HEK293 (cell line): ENCODE measurements at regions not wholly inside any gene's neighbourhood (a gene's known extent, or its start where the extent isn't known, plus 50 kb on each side); places are given as distances from the start of the nearest gene placed in this dataset.

Experiments
- CTCF ChIA-PET: fragments of 350-600 bp; formaldehyde crosslinking; extraction: SDS; loops from one replicate; lab custom pipeline; 2021; ENCODE audit warnings: antibody characterized with exemption; lab: Yijun Ruan, JAX
- POLR2A ChIA-PET: fragments of 300-600 bp; formaldehyde crosslinking; extraction: SDS; loops from one replicate; lab custom pipeline; 2020; ENCODE audit warnings: antibody characterized with exemption, inconsistent platforms; lab: Yijun Ruan, JAX
- H3K27ac ChIP-seq: fragments of 200-500 bp; sonication (Bioruptor generic); 2 replicates; pipeline ENCODE4 v1.5.1; 2014; ENCODE audit warnings: low read depth, low read length, control low read depth, inconsistent platforms; ENCODE audit errors: extremely low read depth
- H3K36me3 ChIP-seq, 2 experiments: fragments of 200-500 bp in 1 of 2; sonication (Bioruptor generic) in 1 of 2; 1 replicate in 1 of 2; 2 replicates in 1 of 2; pipeline ENCODE4 v1.5.1; 2014 to 2017; ENCODE audit warnings: inconsistent platforms in 2 of 2, low read length in 2 of 2; ENCODE audit not compliant: control insufficient read depth in 2 of 2, insufficient read depth in 1 of 2
- H3K4me1 ChIP-seq: fragments of 200-500 bp; sonication (Bioruptor generic); 2 replicates; pipeline ENCODE4 v1.5.1; 2014; ENCODE audit warnings: mild to moderate bottlenecking, low read length, inconsistent platforms; ENCODE audit not compliant: control insufficient read depth, insufficient read depth
- H3K4me3 ChIP-seq: 2 replicates; pipeline ENCODE4 v1.5.1; 2011; ENCODE audit warnings: low read depth, mild to moderate bottlenecking, control low read depth, low read length, moderate library complexity
- H3K9me3 ChIP-seq: fragments of 200-500 bp; sonication (Bioruptor generic); 2 replicates; pipeline ENCODE4 v1.5.1; 2014; ENCODE audit warnings: low read depth, low read length, inconsistent platforms; ENCODE audit not compliant: control insufficient read depth, insufficient read depth
- BCL6B ChIP-seq: fragments of 450-650 bp; formaldehyde crosslinking; IDR thresholded peaks from 2 replicates; pipeline ENCODE4 v1.5.1; 2017; ENCODE audit warnings: missing biosample characterization, missing genetic modification characterization
- GLIS1 ChIP-seq: fragments of 450-650 bp; formaldehyde crosslinking; IDR thresholded peaks from 2 replicates; pipeline ENCODE4 v1.5.1; 2016; ENCODE audit warnings: missing biosample characterization, missing genetic modification characterization
- HIC1 ChIP-seq: fragments of 450-650 bp; formaldehyde crosslinking; IDR thresholded peaks from 2 replicates; pipeline ENCODE4 v1.5.1; 2016; ENCODE audit warnings: missing biosample characterization, missing genetic modification characterization
- HOXA7 ChIP-seq: sonication (generic); formaldehyde crosslinking; IDR thresholded peaks from 2 replicates; pipeline ENCODE4 v1.8.1; 2022; ENCODE audit warnings: missing genetic modification reagents, borderline replicate concordance
- KLF10 ChIP-seq: fragments of 450-650 bp; IDR thresholded peaks from 2 replicates; pipeline ENCODE4 v1.5.1; 2018; ENCODE audit warnings: missing biosample characterization, mild to moderate bottlenecking, missing genetic modification characterization
- TSHZ1 ChIP-seq: fragments of 450-650 bp; formaldehyde crosslinking; IDR thresholded peaks from 2 replicates; pipeline ENCODE4 v1.5.1; 2016; ENCODE audit warnings: missing biosample characterization, missing genetic modification characterization, borderline replicate concordance
- ZNF132 ChIP-seq: fragments of 450-650 bp; formaldehyde crosslinking; IDR thresholded peaks from 2 replicates; pipeline ENCODE4 v1.5.1; 2017; ENCODE audit warnings: missing biosample characterization, missing genetic modification characterization, borderline replicate concordance
- ZNF146 ChIP-seq: fragments of 450-650 bp; formaldehyde crosslinking; IDR thresholded peaks from 2 replicates; pipeline ENCODE4 v1.5.1; 2016; ENCODE audit warnings: missing biosample characterization, missing genetic modification characterization
- ZNF174 ChIP-seq: fragments of 450-650 bp; formaldehyde crosslinking; IDR thresholded peaks from 2 replicates; pipeline ENCODE4 v1.5.0; 2017; ENCODE audit warnings: missing biosample characterization, mild to moderate bottlenecking, missing genetic modification characterization
- ZNF184 ChIP-seq: fragments of 450-650 bp; IDR thresholded peaks from 2 replicates; pipeline ENCODE4 v1.5.1; 2018; ENCODE audit warnings: missing biosample characterization, mild to moderate bottlenecking, missing genetic modification characterization
- ZNF366 ChIP-seq: fragments of 450-650 bp; formaldehyde crosslinking; conservative IDR thresholded peaks from 2 replicates; pipeline ENCODE4 v1.5.1; 2016; ENCODE audit warnings: missing biosample characterization, missing genetic modification characterization
- ZNF391 ChIP-seq: fragments of 450-650 bp; formaldehyde crosslinking; IDR thresholded peaks from 2 replicates; pipeline ENCODE4 v1.5.1; 2016; ENCODE audit warnings: low read depth, missing biosample characterization, missing genetic modification characterization, borderline replicate concordance
- ZNF473 ChIP-seq: fragments of 450-650 bp; formaldehyde crosslinking; IDR thresholded peaks from 2 replicates; pipeline ENCODE4 v1.5.1; 2017; ENCODE audit warnings: missing biosample characterization, missing genetic modification characterization
- ZNF571 ChIP-seq: fragments of 450-650 bp; formaldehyde crosslinking; IDR thresholded peaks from 2 replicates; pipeline ENCODE4 v1.5.0; 2017; ENCODE audit warnings: missing biosample characterization, missing genetic modification characterization
- ZNF610 ChIP-seq: fragments of 450-650 bp; formaldehyde crosslinking; IDR thresholded peaks from 2 replicates; pipeline ENCODE4 v1.5.1; 2016; ENCODE audit warnings: missing biosample characterization, missing genetic modification characterization, borderline replicate concordance
- ZNF677 ChIP-seq: fragments of 450-650 bp; IDR thresholded peaks from 2 replicates; pipeline ENCODE4 v1.5.0; 2018; ENCODE audit warnings: missing biosample characterization, mild to moderate bottlenecking, missing genetic modification characterization, moderate library complexity
- ZNF701 ChIP-seq: fragments of 450-650 bp; formaldehyde crosslinking; IDR thresholded peaks from 2 replicates; pipeline ENCODE4 v1.5.1; 2016; ENCODE audit warnings: missing biosample characterization, missing genetic modification characterization
- ZNF837 ChIP-seq: fragments of 450-650 bp; formaldehyde crosslinking; IDR thresholded peaks from 2 replicates; pipeline ENCODE4 v1.5.1; 2016; ENCODE audit warnings: missing biosample characterization, missing genetic modification characterization
- TF ChIP-seq, protein P1 (sequence below): sonication (generic); formaldehyde crosslinking; IDR thresholded peaks from 2 replicates; pipeline ENCODE4 v1.8.1; 2022; ENCODE audit warnings: mild to moderate bottlenecking, moderate library complexity, missing genetic modification reagents
- TF ChIP-seq, protein P2 (sequence below): fragments of 450-650 bp; formaldehyde crosslinking; IDR thresholded peaks from 2 replicates; pipeline ENCODE4 v1.5.1; 2016; ENCODE audit warnings: missing biosample characterization, missing genetic modification characterization

DNA sequence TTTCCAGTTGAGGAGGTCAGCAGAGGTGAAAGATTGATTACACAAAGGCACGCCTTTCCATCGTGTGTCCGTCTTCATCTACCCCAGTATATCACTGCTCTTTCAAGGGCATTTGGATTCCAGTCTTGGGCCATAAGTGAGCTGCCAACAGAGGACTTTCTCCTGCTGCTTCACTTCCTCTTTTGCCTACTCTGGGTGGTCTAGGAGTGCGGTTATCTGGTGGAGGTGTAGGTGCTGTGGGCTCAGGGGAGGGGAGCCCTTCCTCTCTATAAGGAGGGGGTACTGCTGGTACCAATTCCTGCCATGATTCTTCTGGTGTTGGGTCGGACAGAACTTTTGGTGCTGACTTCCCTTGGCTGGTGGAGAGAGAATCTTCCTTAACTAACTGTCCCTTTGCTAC, 83.1 kb upstream of the VEPH1 start (continued):
- no peak for TF ChIP-seq HIC1 (tag by site-specific recombination)
- no peak for TF ChIP-seq ZNF184
- TF ChIP-seq ZNF366 (tag by site-specific recombination) = no peak
- TF ChIP-seq ZNF146 (tag by site-specific recombination) = no peak
- no peak for TF ChIP-seq KLF10 (tag by site-specific recombination)
- TF ChIP-seq, all 188 proteins: peak for 0

GRCh38 chr3:157585386-157585785, 82.2 kb upstream of the VEPH1 start:
- CTCF ChIA-PET = interaction anchor here (2.6 kb wide), 1 partner anchor 12 kb away, joined by 11 read pairs; no protein-coding TSS in a partner anchor
- TF ChIP-seq HOXA7 (CRISPR knock-in tag) (no peak), ZNF174 (tag by site-specific recombination) (no peak), ZNF677 (tag by site-specific recombination) (no peak), ZNF701 (tag by site-specific recombination) (no peak), BCL6B (tag by site-specific recombination) (no peak), ZNF571 (tag by site-specific recombination) (no peak), ZNF837 (tag by site-specific recombination) (no peak), ZNF132 (tag by site-specific recombination) (no peak), TSHZ1 (tag by site-specific recombination) (no peak), ZNF473 (no peak), GLIS1 (tag by site-specific recombination) (no peak), ZNF610 (tag by site-specific recombination) (no peak), ZNF391 (no peak)
- TF ChIP-seq, protein P1, sequence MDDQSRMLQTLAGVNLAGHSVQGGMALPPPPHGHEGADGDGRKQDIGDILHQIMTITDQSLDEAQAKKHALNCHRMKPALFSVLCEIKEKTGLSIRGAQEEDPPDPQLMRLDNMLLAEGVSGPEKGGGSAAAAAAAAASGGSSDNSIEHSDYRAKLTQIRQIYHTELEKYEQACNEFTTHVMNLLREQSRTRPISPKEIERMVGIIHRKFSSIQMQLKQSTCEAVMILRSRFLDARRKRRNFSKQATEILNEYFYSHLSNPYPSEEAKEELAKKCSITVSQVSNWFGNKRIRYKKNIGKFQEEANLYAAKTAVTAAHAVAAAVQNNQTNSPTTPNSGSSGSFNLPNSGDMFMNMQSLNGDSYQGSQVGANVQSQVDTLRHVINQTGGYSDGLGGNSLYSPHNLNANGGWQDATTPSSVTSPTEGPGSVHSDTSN (CRISPR knock-in tag) = no peak
- TF ChIP-seq, protein P2, sequence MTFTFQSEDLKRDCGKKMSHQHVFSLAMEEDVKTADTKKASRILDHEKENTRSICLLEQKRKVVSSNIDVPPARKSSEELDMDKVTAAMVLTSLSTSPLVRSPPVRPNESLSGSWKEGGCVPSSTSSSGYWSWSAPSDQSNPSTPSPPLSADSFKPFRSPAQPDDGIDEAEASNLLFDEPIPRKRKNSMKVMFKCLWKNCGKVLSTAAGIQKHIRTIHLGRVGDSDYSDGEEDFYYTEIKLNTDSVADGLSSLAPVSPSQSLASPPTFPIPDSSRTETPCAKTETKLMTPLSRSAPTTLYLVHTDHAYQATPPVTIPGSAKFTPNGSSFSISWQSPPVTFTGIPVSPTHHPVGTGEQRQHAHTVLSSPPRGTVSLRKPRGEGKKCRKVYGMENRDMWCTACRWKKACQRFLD (tag by site-specific recombination) = no peak
- TF ChIP-seq, all 188 proteins: peak for 0
- POLR2A ChIA-PET = no interaction called here

More at GRCh38 chr3:157585386-157585785, 82.2 kb upstream of the VEPH1 start:
- Histone ChIP-seq H3K36me3 (no peaks in the 10 kb centered on the region), H3K4me3 (no peak overlapping the region), H3K27ac (no peak overlapping the region), H3K4me1 (no peaks in the 10 kb centered on the region), H3K9me3 (no peaks in the 10 kb centered on the region)
